VCaP (cell line): ENCODE measurements at regions not wholly inside any gene's neighbourhood (a gene's known extent, or its start where the extent isn't known, plus 50 kb on each side); places are given as distances from the start of the nearest gene placed in this dataset.

ENCODE experiments used
- H3K27ac ChIP-seq: fragments of 450-650 bp; 2 replicates; pipeline ENCODE4 v1.5.1; 2017
- CTCF ChIP-seq: fragments of 450-650 bp; conservative IDR thresholded peaks from 2 replicates; pipeline ENCODE4 v1.5.1; 2017; ENCODE audit warnings: mild to moderate bottlenecking, moderate library complexity

GRCh38 chr4:112898357-112899141 lies 150.9 kb upstream of the ANK2 start:
- TF ChIP-seq CTCF = no peak
- no peak overlapping the region for H3K27ac ChIP-seq

GRCh38 chr4:112900416-112900815 lies 149.0 kb upstream of the ANK2 start:
- no peak overlapping the region for H3K27ac ChIP-seq
- TF ChIP-seq CTCF = no peak

- peak overlapping the region; percentile 42; the same call in 1 of the 2 replicates for H3K27ac ChIP-seq
- no peak for TF ChIP-seq CTCF
These were observed 147.5 kb upstream of the ANK2 start for GRCh38 chr4:112901962-112902411.

- no peak for TF ChIP-seq CTCF
- no peak overlapping the region for H3K27ac ChIP-seq
These were observed 143.7 kb upstream of the ANK2 start for GRCh38 chr4:112905728-112906127.

GRCh38 chr4:112908511-112908910 lies 140.9 kb upstream of the ANK2 start:
- H3K27ac ChIP-seq = no peak overlapping the region
- TF ChIP-seq CTCF = no peak

- peak; percentile 18 for TF ChIP-seq CTCF
- H3K27ac ChIP-seq = peak overlapping the region; percentile 67
These were observed 139.2 kb upstream of the ANK2 start for GRCh38 chr4:112910109-112910736.

- no peak for TF ChIP-seq CTCF
- no peak overlapping the region for H3K27ac ChIP-seq
These were observed 132.6 kb upstream of the ANK2 start for GRCh38 chr4:112916868-112917267.
